Right lobe of liver (tissue), 4 donors: ENCODE measurements at regions not wholly inside any gene's neighbourhood (a gene's known extent, or its start where the extent isn't known, plus 50 kb on each side); places are given as distances from the start of the nearest gene placed in this dataset.

Experiments used
- CTCF ChIP-seq, 4 donors: fragments of 200-600 bp in 3 of 4; fragments of 450-650 bp in 1 of 4; IDR thresholded peaks; one replicate each; pipeline versions ENCODE4 v1.5.1 to v1.8.0; 2016 to 2022; ENCODE audit warnings: antibody characterized with exemption in 4 of 4, mild to moderate bottlenecking in 2 of 4
- POLR2A ChIP-seq: fragments of 450-650 bp; IDR thresholded peaks from one replicate; pipeline ENCODE4 v1.6.1; 2017; ENCODE audit warnings: antibody characterized with exemption, mild to moderate bottlenecking
- donor health status: DM: no; HTN: no; CAD: no.
- donor health status: DM: no; HTN: no; CAD: no.
- donor health status: DM: no; HTN: yes; CAD: no.

DNA sequence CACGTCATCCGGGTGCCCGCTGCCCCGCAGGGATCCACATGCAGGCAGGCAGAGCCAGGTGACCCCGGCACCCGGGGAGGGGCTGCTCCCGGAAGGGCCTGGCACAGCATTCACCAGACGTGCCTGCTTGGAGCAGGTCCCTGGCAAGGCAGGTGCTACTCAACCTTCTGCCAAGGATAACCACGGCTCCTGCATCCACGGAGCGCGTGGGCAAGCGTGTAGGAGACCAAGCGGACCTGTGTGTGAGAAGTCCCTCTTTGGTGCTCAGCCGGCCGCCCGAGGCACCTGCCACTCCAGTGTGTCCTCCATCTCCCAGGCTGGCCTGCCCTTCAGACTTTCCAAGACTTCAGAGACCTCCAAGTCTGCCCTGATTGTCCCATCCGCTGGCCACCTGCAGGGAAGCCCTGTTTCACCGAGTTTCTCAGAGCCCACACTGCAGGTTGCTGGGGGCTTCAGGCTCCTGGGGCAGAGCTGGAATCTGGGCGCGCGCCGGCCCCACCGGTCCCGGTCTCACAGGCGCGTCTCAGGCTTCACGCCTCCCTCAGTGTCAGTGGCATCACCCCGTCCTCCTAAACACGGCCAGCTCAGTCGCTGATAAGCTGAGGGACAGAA, 124.3 kb downstream of the DLL1 start:
- TF ChIP-seq CTCF (IDR thresholded peaks at IDR 0.05) (no peak), POLR2A (no peak)
